ENCODE measurements at regions not wholly inside any gene's neighbourhood (a gene's known extent, or its start where the extent isn't known, plus 50 kb on each side); places are given as distances from the start of the nearest gene placed in this dataset.

- DNase-seq: no peak
Measured at GRCh38 chr12:77722536-77722935, 108.2 kb upstream of the NAV3 start.

DNA sequence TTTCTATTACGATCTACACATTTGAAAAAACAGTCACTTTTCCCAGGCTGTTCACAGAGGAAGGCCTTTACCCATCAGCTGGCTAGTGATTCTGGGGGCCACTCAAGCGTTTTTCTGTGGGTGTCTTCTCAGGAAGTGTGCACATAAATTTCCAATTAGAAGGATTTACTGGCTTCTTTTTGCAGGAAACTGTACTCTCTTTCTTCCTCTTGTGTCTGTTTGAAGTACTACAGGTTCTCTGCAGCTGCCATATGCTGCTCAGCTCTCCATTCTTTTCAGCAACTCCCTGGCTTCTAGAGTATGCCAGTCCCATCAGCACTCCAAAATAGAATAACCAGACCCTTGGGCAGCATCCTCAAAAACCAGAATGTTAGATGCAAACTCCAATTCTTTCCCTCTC lies 110.4 kb upstream of the NAV3 start:
- DNase-seq: no peak

DNA sequence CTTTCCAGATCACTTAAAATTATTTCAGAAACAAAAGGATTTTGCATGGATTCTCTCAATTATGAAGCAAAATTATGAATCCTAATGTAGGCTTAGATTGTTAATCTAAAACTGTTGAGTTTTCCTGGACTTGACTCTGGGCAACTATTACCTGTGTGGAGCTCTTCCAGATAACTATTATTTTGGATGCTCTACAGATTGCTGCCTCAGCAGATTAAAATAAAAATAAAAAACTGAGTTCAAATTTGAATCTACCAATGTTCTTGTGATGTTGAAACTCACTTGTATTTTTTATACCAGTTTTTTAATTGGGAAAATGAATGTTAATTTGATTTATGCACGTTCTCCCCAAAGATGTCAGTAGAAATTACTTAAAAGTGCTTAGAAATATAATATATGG lies 120.5 kb upstream of the NAV3 start:
- no peak for DNase-seq

- no peak for DNase-seq
Measured at GRCh38 chr12:77697126-77697525, 133.6 kb upstream of the NAV3 start.

GRCh38 chr12:77696183-77696582 lies 134.5 kb upstream of the NAV3 start:
- no peak for DNase-seq

- no peak for DNase-seq
Measured at GRCh38 chr12:77689510-77690086, 141.1 kb upstream of the NAV3 start.

- DNase-seq: no peak
Measured at GRCh38 chr12:77687321-77687720, 143.4 kb upstream of the NAV3 start.

- no peak for DNase-seq
Measured at GRCh38 chr12:77686760-77687159, 143.9 kb upstream of the NAV3 start.

DNA sequence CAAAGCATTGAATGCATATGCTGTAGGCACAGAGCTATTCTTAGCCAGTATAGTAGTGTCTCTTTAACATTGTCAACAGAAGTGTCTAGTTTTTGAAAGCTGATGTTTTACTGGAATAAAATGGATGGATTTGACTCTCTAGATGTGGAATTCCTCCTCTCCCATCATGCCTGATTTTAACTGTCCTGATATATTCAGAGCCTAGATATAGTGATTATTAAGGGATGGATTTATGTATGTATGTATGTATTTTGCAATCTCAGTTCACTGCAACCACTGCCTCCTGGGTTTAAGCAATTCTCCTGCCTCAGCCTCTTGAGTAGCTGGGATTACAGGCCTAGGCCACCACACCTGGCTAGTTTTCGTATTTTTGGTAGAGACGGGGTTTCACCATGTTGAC lies 144.8 kb upstream of the NAV3 start:
- no peak for DNase-seq

DNA sequence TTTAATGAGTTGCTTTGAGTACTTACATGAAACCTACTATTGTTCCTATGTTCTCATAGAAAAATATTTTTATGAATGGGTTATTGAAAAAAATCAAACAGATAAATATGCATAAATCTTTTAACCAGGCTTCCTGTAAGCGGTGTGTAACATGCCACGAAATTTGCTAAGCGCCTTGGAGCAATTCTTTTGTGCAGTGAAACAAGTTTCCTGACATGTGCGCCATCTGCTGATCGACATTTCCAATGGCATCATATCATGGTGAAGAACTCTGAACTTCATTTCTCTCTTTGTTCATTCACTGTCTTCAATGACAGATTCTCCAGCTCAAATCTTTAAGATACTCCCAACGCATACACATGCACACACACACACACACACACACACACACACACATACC lies 145.6 kb upstream of the NAV3 start:
- DNase-seq: peak; percentile 71

- DNase-seq: no peak
Measured at GRCh38 chr12:77682488-77682887, 148.2 kb upstream of the NAV3 start.

- DNase-seq: no peak
Measured at GRCh38 chr12:77681726-77682125, 149.0 kb upstream of the NAV3 start.

DNA sequence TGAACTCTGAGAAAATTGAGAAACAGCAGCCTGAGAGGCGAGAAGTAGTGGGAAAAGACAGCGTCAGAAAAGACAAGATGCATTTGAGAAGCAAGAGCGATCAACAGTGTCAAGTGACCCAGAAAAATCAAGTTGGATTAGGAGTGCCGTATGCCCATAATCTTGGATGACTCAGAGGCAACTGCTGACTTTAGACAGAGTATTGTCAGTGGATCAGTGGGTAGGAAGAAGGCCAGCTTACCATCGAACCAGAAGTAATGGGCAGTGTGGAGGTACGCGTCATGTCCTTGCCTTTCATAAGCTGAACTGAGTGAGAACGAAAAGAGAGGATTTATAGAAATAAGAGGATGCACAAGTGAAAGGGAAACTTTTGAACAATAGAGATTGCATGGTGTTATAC lies 151.0 kb upstream of the NAV3 start:
- no peak for DNase-seq

DNA sequence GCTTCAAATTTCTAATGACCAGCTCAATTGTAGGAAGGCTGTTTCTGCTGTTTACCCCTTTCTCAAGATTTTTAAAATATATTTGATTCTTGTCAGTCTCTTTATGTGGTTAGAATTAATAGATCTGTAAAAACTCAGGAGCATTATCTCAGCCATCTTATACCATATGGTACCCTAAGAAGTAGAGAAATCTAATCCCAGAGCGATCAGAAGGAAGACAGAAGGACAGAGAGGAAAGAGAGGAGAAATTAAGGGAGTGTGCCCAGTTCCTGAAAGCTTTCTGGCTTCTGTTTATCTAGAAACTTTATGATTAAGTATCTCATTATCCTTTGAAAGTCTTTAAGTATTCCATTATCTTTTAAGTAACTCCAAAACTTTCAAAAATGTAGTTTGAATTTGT lies 152.1 kb upstream of the NAV3 start:
- no peak for DNase-seq

DNA sequence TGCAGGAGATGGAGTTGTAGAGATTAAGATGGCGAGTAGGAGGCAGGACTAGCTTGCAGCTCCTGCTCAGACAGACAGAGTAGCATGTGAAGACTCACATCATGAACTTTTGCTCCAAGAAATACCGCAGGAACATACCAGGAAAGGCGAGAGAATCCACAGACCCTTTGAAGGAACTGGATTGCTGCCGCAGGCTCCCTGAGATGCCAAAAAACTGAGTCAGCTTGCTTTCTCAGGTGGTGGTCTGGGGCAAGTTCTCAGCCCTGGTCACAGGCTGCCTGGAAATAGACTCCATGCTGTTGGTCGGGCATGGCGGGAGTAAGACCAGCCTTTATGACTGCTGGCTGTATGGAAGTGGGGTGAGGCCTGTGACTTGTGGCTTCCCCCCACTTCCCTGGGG lies 163.6 kb upstream of the NAV3 start:
- no peak for DNase-seq

DNA sequence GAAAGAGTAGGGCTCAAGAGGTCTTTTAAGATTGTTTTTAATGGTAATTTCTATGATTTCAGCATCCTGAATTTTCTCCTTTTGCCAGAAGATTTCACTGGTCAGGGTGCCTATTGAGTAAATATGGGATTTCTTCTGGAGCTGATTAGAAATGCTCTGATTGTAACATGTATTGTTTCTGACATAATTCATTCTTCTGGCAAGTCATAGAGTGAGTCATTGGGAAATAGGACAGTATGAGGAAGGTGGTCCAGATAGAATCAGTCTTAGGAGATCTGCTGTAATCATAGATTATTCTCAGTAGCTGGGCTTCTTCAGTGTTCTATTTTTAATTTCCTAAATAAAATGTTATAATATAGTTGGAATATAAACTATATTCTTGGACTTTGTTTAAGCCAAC lies 182.0 kb upstream of the NAV3 start:
- no peak for DNase-seq

DNA sequence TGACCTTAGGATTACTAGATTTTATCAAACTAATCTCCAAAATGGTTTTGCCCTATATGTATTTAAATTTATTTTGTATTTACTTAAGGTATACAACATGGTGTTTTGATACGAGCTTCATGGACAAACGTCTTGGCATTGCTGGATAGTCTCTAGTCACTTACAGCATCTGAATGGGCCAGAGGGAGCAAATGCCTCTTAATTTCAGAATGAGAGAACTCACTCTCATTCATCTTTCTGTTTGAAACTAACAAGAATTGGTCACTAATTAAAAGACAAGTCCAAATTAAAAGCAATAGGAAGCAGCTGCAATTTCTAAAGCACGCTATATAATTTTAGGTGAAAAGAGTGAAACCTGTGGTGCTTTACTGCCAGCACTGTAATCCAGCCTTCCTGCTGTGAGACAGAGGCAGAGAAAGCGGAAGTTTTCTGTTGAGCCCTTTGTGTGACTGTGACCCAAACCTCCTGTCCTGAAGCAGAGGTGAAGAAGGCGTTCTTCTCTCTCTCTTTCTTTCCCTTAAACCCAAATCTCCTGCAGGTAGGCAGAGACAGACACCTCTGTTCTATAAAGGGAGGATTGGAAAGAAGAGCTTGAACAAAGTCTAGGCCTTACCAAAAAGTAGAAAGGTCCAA lies 184.6 kb upstream of the NAV3 start:
- no peak for DNase-seq

DNA sequence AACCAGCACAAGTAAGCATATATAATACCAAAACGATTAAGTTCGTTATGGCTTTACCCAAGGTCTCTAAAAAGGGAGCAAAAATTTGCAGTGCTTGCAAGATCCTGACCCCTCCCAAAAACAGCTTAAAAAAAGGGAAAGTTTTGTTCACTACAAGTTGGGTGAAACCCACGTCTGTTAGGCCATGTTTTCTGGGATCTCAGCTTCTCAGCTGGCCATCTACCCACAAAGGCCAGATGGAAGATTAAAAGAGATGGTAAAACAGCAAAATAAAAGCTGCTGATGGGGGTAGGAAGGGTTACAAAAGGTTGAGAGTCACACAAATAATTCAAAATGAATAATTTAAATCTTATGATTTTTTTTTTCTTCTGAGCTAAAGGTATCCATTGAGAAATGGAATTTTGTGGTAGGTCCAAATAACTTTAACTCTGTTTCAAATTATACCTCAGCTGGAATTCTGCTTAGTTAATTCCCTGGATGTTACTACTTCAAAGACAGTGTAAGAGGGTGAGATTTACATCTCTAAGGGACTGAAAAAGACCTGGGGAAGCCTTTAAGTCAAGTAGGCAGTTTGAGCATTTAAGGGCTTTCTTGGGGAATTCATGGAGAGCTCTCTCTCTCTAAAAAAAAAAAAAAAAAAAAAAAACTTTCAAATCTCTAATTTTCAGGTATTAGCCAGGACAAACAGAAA lies 185.6 kb upstream of the NAV3 start:
- no peak for DNase-seq

- DNase-seq: no peak
Measured at GRCh38 chr12:77642246-77642645, 188.4 kb upstream of the NAV3 start.

- DNase-seq: no peak
Measured at GRCh38 chr12:77640356-77640755, 190.3 kb upstream of the NAV3 start.

DNA sequence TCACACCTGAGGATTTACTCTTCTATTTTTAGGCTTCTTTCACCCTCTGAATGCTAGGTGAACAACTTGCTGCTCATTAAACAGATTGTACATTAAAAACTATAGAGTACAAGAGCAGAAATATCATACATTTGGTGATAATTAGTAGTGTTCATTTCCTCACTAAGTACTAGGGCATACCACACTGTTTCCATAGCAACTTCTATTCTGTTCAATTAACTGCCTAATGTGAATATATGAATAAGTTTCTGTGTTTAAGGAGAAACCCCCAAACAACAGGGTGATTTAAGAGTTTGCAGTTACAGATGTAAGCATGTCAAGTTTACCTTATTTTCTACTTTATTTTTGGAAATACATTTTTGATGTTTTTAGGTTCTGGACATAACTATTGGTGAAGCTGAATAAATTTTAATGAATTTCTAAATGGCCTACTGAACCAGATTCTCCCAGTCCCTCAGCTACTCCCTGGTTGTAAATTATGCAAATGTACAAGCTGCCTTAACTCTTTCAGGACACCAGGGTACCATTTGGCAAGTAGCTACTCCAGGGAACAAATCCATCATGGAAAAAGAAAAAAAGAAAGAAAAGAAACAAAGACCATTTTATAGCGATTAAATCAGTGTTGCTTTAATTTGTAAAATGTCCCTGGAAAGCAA lies 199.8 kb upstream of the NAV3 start:
- no peak for DNase-seq

DNA sequence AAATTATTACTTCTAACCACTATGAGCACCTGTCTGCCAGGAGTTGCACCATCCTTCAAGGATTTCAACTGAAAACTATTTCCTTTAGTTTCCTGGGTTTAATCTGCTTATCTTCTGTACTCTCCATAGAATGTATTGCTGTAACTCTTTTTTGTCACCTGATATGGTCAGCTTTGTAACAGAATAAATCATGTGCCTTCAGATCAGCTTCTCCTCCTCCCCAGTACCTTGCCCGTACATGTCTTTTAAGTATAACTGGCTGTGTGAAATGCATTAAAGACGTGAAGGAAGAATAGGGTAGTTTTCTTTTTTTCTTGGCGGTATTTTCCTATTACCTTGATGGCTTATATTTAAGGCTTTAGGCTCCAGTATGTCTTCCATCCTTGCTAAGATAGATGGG lies 200.3 kb upstream of the NAV3 start:
- no peak for DNase-seq

GRCh38 chr12:77629141-77629540 lies 201.6 kb upstream of the NAV3 start:
- DNase-seq: no peak

DNA sequence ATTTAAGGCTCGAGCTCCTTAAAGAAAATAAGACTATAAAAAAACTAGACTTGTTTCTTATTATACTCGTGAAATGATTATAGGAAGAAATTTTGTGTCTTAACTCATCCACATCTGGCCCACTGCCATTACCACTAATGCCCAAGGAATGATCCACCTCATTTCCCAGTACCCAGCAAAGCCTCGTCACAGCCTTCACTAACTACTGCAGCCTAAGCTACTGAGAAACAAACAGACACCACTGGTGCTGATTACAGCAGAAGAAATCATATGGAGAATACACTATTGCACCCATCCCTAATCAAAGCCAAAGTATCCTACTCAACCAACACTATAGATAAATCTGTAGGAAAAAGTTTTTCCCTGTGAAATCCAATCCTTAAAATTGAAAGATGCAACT lies 205.3 kb upstream of the NAV3 start:
- no peak for DNase-seq
